HG03378 (cell line): ENCODE measurements at regions not wholly inside any gene's neighbourhood (a gene's known extent, or its start where the extent isn't known, plus 50 kb on each side); places are given as distances from the start of the nearest gene placed in this dataset.

Experiments used
- ATAC-seq: cut with Tn5 transposase; IDR thresholded peaks from one replicate; pipeline ENCODE4 v1.9.1; 2021; ENCODE audit warnings: mild to moderate bottlenecking, moderate library complexity; ENCODE audit not compliant: unreplicated experiment

DNA sequence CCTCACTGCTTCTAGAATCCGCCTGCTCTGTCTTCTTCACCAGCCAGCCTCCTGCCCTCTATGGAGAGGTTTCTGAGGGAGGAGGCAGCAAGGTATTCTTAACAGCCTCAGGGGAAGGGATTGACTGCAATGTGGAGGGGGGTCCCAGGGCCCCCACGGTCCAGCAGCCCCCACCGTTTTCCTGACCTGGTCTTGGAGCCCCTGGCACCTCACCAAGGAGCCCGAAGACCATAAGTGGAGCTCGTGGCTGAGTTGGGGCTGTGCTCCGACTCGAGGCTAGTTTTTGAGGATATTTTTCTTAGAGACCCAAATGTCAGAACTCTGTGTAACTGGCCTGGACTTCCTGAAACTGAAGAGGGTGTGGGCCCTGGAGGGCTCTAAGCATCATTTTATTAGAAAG, 590.0 kb downstream of the BRD1 start:
- ATAC-seq: no peak

DNA sequence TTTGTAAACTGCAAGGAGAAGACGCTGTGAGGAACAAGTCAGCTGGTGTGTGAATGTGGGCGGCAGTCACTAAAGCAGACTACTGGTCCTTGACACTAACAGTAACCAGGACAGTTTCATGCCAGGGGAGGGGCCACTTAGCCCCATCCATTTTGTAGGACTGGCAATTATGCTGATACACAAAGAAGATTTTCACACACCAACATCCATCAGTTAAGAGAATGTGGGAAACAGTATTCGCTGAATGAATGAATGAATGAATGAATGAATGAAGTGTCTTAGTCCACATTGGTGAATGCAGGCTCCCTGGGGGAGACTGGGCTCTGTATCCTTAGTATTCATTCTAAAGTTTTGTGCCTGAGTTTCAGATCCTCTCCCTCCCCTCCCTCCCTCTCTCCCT, 590.4 kb downstream of the BRD1 start:
- no peak for ATAC-seq

DNA sequence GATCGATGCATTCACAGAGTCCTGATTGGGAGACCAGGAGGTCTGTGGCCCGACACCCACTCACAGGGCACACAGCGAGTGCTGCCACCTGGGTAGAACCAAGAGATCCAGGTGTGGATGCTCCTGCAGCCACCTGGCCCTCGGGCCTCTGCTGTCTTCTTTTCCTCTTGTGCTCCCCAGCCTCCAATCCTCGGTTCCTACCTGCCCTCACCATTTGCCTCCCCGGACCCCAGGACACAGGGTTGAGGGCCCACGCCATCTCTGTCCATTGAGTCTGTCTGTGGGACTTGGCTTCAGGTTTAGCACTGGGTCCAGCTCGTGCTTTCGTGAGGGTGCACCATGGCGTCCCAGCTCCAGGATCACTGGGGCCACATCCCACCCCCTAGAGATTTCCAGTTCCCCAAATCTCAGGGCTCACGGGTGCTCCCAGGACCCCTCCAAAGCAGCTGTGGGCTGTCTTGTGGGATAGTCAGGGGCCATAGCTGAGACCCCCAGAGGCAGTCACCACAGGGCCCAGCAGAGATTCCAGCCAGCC, 591.1 kb downstream of the BRD1 start:
- no peak for ATAC-seq

DNA sequence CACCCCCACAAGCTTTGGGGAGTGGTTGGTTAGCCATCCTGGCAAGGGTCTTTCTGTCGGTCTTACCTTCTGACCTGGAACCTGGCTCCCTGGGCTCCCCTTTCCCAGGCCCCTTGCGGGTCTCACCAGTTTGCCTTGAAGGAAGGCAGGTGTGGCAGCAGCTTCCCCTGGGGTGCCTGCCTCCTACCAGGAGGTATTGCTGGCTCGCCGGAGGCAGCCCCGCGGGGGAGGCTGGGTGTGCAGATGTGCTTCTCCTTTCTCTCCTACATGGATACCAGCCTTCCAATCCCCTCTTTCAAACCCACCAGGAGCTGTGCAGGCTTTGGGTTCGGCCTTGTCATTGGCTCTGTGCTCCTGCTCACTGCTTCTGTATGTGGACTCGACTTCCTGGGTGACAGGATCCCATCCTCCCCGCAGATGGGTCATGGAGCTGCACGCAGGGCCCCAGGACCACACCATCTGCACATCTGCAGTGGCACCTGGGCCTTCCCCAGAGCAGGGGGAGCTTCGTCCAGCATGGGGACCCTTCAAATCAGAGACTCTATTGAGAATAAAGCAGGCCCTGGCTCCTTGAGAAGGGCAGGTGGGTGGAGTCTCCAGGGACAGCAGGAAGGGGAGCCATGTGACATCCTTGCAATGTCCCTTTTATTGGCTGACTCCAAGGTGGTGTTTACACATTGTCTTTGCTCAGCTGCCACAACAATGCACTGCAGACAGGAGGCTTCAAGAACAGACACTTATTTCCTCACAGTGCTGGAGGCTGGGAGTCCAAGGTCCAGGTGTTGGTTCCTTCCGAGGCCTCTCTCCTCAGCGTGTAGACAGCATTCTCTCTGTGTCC, 592.0 kb downstream of the BRD1 start:
- no peak for ATAC-seq

DNA sequence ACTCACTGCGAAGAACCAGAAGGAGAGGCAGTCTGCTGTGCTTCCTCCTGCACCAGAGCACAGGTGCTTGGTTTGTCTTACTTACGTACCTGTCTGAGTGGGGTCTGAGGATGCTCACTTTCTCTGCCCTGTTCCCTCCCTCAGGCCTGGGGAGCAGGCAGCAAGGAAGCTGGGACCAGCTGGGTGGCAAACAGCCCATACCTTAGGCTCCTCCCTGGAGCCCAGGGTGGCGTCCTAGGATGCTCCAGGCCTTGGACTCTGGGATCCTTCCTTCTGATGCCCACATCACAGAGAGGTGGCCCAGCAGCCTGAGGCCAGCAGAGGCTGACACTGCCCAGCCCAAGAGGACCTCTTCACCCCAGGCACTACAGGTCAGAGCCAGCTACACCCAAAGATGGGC, 593.2 kb downstream of the BRD1 start:
- no peak for ATAC-seq

DNA sequence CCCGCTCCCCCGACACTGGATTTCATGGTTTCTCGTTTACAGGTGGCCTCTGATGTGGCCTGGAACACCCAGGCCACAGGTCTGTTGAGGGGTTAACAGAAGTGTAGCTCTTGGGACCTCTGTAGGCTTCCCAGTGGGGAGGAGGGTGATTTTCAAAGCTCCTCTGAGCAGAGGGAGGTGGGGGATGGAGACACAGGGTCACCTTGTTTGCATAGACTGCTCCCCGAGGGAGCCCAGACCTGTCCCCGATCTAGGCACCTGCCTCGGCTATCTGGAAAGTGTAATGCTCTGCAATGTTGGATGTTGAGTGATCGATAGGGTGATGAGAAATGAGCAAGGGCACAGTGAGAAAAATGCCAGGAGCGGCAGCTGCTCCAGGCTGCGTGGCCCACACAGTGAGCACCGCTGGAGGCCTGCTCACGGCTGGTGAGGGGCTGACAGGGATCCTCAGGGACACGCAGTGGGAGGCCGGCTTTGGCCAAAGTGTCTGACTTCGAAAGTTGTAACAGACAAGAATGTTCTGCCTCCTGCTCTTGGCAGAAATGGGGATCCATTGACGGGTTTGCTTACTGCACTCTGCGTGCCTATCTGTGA, 594.1 kb downstream of the BRD1 start:
- ATAC-seq: no peak

DNA sequence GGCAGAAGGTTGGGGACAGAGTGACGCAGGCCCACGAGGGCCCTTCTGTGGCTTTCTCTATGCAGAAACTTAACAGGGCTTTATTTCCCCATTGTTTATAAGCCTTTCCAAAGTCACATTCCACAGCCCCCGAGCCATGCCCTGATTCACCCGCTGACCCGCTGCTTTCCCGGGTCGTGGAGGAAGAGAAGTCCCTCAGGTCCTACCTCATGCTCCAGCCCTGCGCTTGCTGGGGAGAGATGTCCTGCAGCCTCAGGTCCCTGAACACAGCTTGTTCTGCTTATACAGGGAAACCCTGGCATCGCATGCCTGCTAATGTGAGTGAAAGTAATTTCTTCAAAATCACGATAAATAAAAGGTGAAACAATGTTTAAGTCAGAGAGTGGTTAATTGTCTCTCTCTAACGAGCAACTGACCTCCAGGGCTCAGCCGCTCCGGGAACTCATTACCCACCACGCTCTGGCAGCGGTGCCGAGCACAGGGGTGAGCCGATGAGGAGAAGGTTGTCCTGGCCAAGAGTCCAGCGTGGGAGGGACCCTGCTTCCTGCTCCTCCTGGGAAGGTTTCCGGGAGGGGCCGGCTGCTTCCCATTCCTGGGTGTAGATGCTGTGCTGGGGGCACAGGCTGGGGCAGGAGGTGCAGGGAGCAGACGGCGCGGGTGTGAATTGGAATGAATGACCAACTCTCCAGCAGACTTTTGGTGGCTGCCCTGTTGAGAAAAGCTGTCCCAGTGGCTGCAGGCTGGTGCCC, 595.2 kb downstream of the BRD1 start:
- ATAC-seq: no peak

DNA sequence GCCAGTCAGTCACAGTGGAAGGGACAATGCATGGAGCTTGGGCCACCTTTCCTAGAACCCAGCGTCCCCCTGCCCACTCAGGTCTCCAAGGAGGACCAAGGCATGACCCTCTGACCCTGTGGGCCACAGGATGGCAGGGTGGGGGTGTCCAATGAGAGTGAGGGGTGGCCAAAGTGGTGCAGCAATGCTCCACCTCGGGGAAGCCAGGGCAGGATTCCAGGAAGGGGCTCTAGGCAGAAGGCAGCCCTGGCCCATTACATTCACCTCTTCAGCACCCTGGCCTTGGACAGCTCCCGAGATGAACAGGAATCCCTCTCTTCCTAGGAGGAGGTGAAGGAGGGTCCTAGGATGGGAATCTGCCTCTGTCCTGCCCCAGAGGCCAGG, 597.5 kb downstream of the BRD1 start:
- ATAC-seq: no peak

DNA sequence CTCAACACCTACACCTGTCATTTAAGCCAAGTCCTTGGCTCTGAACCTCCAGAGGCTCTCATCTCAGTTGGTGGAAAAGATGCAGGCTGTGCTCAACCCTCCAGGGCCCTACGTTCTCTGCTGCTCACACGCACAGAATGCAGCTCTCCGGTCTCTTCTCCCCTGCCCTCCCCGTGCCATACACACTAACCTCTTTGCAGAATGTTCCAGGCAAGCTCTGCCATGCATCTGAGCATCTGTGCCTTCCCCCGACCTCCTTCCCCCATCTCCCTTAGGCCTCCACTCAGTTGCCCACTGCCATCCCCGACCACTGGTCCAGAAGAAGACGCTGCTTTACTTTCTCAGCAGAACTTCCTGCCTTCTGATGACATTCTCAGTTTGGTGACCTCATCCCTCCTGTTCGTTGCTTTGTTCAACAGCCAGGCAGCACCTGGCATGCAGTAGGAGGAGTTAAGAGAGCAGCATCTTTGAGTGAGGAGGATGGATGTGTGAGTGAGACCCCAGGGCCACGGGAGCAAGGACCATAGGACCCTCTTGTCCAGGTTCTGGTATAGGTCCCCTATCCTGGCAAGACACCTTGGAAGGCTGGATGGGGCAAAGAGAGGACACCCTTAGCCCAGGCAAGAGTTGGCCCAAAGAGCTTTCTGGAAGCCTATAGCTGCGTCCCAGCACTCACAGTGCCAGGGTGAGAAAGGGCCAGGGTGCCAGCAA, 598.0 kb downstream of the BRD1 start:
- no peak for ATAC-seq

DNA sequence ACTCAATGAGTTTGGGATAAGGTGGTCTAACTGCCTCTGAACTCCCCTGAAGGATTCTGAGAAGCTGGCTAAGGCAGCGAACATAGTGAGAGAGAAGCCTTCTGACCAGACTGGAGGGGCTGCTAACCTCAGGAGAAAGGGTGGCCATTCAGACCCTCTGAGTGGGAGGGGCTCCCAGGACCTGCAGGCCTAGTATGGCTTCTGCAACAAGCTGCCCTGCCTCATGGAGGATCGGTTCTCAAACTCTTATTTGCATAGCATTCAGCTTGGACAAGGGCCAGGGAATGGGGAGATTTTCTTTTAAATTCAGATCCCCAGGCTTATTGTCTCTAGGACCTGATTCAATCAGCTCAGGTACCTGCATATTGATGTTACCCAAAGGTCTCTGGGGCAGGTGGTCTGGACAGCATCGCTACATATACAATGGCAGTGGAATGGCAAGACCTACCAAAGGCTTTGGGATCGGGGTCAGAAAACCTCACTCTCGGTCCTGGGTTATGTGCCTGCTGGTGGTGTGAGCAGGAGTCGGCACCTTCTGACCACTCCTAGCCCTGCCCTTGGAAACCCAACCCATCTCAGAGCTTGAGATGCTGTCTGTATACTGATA, 599.1 kb downstream of the BRD1 start:
- ATAC-seq: no peak

DNA sequence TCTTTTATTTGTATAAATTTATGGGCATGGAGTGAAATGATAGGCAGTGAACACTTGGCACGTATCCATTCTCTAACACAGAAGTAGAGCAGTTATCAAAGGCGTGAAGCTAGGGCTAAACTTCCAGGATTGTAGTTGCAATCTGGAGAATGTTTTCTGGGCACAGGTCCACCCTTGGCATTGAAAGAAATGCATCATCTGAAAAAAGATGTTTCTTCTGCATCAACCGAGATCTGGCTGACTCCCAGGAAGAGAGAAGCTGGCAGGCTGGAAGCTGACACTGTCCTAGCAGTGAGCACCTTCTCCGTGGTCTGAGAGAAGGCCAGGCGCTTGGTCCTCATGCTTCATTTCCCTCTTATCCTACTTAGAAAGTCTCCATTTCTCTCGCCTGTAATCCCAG, 600.0 kb downstream of the BRD1 start:
- no peak for ATAC-seq

DNA sequence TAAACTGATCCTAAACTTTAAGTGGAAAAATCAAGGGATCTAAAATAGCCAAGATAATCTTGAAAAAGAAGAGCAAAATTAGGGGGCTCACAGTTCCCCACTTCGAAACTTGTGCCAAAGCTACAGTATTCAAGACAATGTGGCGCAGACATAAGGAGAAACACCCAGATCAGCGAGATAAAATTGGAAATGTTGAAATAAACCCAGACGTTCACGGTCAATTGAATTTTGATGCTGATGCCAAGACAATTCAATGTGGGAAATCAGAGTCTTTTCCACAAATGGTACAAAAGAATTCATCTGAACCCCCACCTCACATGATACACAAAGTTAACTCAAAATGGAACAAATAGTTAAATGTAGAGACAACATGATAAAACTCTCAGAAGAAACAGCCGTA, 601.6 kb downstream of the BRD1 start:
- ATAC-seq: no peak

DNA sequence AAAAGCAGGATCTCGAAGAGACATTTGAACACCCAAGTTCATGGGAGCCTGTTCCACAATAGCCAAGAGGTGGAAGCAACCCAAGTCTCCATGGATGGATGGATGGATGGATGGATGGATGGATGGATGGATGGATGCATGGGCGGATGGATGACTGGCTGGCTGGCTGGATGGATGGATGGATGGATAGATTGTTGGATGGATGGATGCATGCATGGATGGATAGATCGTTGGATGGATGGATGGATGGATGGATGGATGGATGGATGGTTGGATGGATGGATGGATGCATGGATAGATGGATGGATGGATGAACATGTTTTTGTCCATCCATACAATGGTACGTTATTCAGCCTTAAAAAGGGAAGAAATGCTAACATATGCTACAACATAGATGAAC, 603.4 kb downstream of the BRD1 start:
- ATAC-seq: no peak

DNA sequence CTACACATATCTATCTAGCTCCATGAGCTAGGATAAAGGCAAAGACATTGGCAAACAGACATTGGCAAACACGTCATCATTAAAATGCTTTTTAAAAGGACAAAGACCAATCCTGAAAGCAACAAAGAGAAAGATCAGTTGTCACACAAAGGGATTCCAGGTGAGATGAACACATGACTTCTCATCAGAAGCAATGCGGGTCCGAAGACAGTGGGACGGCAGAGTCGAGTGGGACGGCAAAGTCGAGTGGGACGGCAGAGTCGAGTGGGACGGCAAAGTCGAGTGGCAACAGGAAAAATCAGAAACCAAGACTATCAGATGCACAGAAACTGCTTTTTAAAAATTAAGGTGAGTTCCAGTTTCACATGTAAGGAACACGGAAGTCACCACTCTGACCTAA, 609.5 kb downstream of the BRD1 start:
- no peak for ATAC-seq

DNA sequence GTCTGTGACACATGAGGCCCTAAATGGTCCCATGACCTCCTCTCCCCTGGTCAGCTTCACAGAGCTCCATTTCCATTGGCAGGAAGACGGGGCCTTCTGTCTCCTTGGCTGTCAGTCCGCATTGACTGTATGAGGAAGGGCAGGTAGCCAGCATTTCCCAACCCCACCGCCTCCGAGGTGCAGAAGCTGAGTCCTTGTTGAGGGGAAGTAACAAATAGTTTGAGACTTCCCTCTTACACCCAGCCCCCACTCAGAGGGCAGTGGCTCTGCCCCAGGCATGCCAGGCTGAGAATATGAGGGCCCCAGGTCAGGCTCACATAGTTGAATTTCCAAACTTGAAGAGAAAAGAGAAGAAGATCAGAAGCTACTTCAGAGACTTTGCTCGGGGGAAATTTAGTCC, 611.1 kb downstream of the BRD1 start:
- no peak for ATAC-seq

DNA sequence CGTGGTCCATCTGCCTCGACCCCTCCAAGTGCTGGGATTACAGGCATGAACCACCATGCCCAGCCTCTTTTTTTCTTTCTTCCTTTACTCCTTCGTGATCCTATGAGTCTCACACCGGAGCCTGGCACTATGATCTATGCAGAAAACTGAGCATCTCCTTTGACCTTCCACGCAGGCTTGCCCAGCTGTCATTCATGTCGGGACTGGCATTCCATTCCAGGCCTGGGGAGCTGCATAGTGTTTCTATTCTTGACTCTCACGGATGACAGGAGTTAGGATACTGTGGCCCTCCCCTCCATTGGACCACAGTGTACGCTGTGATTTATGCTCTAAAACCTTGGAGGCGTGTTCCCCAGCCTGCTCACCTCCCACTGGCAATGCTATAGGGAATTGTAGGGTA, 611.8 kb downstream of the BRD1 start:
- ATAC-seq: no peak

DNA sequence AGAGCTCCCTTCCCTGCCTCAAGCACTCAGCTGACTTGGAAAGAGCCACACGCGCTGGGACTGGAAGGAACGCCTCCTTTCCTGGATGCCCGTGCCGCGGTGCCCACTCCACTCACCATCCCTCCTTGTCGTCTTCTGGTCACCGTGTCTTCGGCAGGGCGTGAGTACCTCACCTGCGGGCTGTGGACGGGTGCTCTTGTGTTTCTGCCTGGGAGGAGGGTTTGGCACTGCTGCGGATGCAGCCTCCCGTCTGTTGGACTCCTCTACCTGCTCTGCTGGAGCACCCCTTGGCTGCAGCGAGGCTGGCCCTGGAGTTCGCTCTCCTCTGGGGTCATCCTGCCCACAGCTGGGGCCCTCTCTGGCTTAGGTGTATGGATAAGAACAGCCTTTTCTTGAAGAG, 612.7 kb downstream of the BRD1 start:
- no peak for ATAC-seq

DNA sequence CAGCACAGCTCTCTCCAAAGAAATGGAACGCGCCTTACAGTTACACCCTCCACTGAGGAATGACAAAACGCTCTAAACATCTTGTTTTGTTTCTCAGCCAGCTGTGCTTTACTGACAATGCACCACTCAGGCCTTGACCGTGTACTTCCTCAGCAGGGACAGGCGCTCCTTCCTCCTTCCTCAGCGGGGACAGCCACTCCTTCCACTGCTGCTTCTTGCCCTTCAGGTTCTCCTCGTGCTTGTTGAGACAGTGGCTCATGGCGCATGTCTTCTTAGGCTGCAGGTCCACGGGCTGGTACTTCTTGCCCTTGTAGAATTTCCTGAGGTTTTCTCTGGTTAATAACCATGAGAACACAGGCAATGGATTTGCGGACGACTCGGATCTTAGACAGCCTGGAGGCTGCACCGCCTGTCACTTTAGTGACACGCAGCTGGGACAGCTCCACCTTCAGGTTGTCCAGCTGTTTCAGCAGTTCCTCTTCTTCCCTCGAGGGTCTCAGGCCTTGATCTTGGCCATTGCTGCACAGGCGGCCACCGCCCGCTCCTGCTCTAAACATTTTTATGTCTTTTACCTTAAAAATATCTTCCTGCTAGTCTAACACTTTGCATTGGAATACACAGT, 613.8 kb downstream of the BRD1 start:
- no peak for ATAC-seq

DNA sequence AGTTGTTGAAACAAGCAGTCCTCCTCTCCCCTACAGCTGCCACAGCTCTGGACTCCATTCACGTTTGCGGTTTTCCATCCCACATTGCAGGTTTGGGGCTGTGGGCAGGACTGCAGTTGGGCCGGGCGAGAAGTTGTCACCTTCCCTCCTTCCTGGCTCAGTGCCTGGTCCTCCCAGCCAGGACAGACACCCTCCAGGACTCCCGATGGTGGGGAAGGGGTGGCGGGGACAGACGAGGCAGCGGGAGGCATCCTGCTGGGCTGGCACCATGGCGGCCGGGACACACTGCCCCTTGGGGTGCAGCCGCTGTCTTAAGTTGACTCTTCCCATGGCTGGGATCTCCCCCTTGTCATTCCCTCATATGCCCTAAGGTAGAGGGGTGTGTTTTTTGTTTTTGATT, 615.2 kb downstream of the BRD1 start:
- no peak for ATAC-seq

DNA sequence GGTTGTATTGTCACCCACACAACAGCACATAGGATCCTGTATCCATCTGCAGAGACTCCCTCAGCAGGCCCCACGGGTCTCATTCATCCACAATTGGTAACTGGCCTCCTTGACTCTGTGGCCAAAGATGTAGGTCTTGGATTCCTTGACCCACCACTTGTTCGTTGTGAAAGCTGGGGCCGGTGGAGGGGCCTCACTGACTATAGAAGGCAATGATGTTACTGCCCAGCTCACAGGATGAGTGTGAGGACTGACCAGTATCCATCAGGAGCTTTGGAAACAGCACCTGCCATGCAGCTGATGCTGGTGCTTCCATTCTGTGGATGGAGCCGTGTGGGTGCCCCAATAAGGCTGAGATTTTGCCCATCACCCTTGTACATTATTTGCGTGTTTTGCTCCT, 615.7 kb downstream of the BRD1 start:
- no peak for ATAC-seq
